H9 (cell line): ENCODE measurements at regions not wholly inside any gene's neighbourhood (a gene's known extent, or its start where the extent isn't known, plus 50 kb on each side); places are given as distances from the start of the nearest gene placed in this dataset.

ENCODE experiments used
- DNase-seq: peaks from one replicate; pipeline ENCODE4 v3.0.0-alpha.2; 2017
- H2AFZ ChIP-seq: one replicate; pipeline ENCODE4 v1.6.1; 2013; ENCODE audit warnings: mild to moderate bottlenecking, low read length, control low read depth, moderate library complexity
- H2AK5ac ChIP-seq: 2 replicates; pipeline ENCODE4 v1.6.1; 2013; ENCODE audit warnings: low read length, control low read depth, mixed read lengths; ENCODE audit not compliant: insufficient read length
- H2BK120ac ChIP-seq: one replicate; pipeline ENCODE4 v1.6.1; 2013; ENCODE audit warnings: low read depth, mild to moderate bottlenecking, low read length, control low read depth, inconsistent platforms; ENCODE audit not compliant: poor library complexity, severe bottlenecking
- H2BK12ac ChIP-seq: 2 replicates; pipeline ENCODE4 v1.6.1; 2013; ENCODE audit warnings: low read length, control low read depth, mixed read lengths, low read depth; ENCODE audit not compliant: insufficient read length
- H2BK15ac ChIP-seq: 2 replicates; pipeline ENCODE4 v1.6.1; 2013; ENCODE audit warnings: low read depth, low read length, control low read depth
- H2BK20ac ChIP-seq: one replicate; pipeline ENCODE4 v1.6.1; 2013; ENCODE audit warnings: low read depth, mild to moderate bottlenecking, low read length, control low read depth, inconsistent platforms; ENCODE audit not compliant: poor library complexity, severe bottlenecking
- H2BK5ac ChIP-seq: 2 replicates; pipeline ENCODE4 v1.6.1; 2013; ENCODE audit warnings: low read length, control low read depth, mixed read lengths; ENCODE audit not compliant: insufficient read length
- H3K14ac ChIP-seq: 2 replicates; pipeline ENCODE4 v1.6.1; 2013; ENCODE audit warnings: low read length, control low read depth; ENCODE audit not compliant: insufficient read depth
- H3K18ac ChIP-seq: 2 replicates; pipeline ENCODE4 v1.6.1; 2013; ENCODE audit warnings: low read depth, mild to moderate bottlenecking, mixed read lengths, low read length, control low read depth; ENCODE audit not compliant: insufficient read length
- H3K23ac ChIP-seq: 2 replicates; pipeline ENCODE4 v1.6.1; 2013; ENCODE audit warnings: low read length, control low read depth, mixed read lengths, low read depth; ENCODE audit not compliant: insufficient read length
- H3K23me2 ChIP-seq: 2 replicates; pipeline ENCODE4 v1.6.1; 2013; ENCODE audit warnings: low read depth, mild to moderate bottlenecking, mixed read lengths, low read length, control low read depth; ENCODE audit not compliant: insufficient read length, poor library complexity, severe bottlenecking
- H3K27ac ChIP-seq: 2 replicates; pipeline ENCODE4 v1.5.1; 2013; ENCODE audit warnings: low read length, control low read depth, mixed read lengths, low read depth; ENCODE audit not compliant: insufficient read length
- H3K27me3 ChIP-seq: 2 replicates; pipeline ENCODE4 v1.6.1; 2013; ENCODE audit warnings: low read length, control low read depth, inconsistent platforms; ENCODE audit not compliant: insufficient read depth
- H3K4ac ChIP-seq: 2 replicates; pipeline ENCODE4 v1.6.1; 2013; ENCODE audit warnings: low read depth, mild to moderate bottlenecking, control low read depth, inconsistent platforms, low read length, moderate library complexity
- H3K4me1 ChIP-seq: 2 replicates; pipeline ENCODE4 v1.6.1; 2013; ENCODE audit warnings: low read length, control low read depth, inconsistent platforms; ENCODE audit not compliant: insufficient read depth
- H3K4me2 ChIP-seq: 2 replicates; pipeline ENCODE4 v1.6.1; 2013; ENCODE audit warnings: low read length, control low read depth, mixed read lengths; ENCODE audit not compliant: insufficient read length, insufficient read depth
- H3K56ac ChIP-seq: 2 replicates; pipeline ENCODE4 v1.6.1; 2013; ENCODE audit warnings: low read depth, mild to moderate bottlenecking, mixed read lengths, low read length, control low read depth; ENCODE audit not compliant: insufficient read length
- H3K79me1 ChIP-seq: 2 replicates; pipeline ENCODE4 v1.6.1; 2013; ENCODE audit warnings: low read depth, mild to moderate bottlenecking, moderate library complexity, low read length, control low read depth, inconsistent platforms; ENCODE audit not compliant: insufficient read depth, poor library complexity, severe bottlenecking
- H3K79me2 ChIP-seq: 2 replicates; pipeline ENCODE4 v1.6.1; 2013; ENCODE audit warnings: low read length, control low read depth, inconsistent platforms; ENCODE audit not compliant: insufficient read depth
- H3K9ac ChIP-seq: 2 replicates; pipeline ENCODE4 v1.6.1; 2013; ENCODE audit warnings: low read length, control low read depth, mixed read lengths; ENCODE audit not compliant: insufficient read length; ENCODE audit errors: extremely low read depth
- H3K9me3 ChIP-seq: one replicate; pipeline ENCODE4 v1.6.1; 2013; ENCODE audit warnings: low read depth, low read length, inconsistent platforms; ENCODE audit not compliant: control insufficient read depth
- H3T11ph ChIP-seq: one replicate; pipeline ENCODE4 v1.6.1; 2013; ENCODE audit warnings: mild to moderate bottlenecking, low read length, control low read depth, inconsistent platforms
- H4K20me1 ChIP-seq: one replicate; pipeline ENCODE4 v1.6.1; 2013; ENCODE audit not compliant: control insufficient read depth, insufficient read length, insufficient read depth
- H4K5ac ChIP-seq: 2 replicates; pipeline ENCODE4 v1.6.1; 2013; ENCODE audit warnings: low read depth, mild to moderate bottlenecking, mixed read lengths, low read length, control low read depth; ENCODE audit not compliant: insufficient read length
- H4K8ac ChIP-seq: replicated peaks from 2 replicates; pipeline ENCODE4 v1.6.1; 2013; ENCODE audit warnings: low read length, control low read depth, mixed read lengths, low read depth; ENCODE audit not compliant: insufficient read length
- H4K91ac ChIP-seq: 2 replicates; pipeline ENCODE4 v1.6.1; 2013; ENCODE audit warnings: low read depth, mild to moderate bottlenecking, moderate library complexity, mixed read lengths, low read length, control low read depth; ENCODE audit not compliant: insufficient read length
- H3K27ac Mint-ChIP-seq, 3 experiments: 2 replicates in 2 of 3; 3 replicates in 1 of 3; pipeline ENCODE4 v1.8.0; 2020 to 2021; ENCODE audit warnings: mixed read lengths in 3 of 3, mild to moderate bottlenecking in 1 of 3, moderate library complexity in 1 of 3
- H3K27me3 Mint-ChIP-seq: 2 replicates; pipeline ENCODE4 v1.8.0; 2021; ENCODE audit warnings: low read depth, mild to moderate bottlenecking, moderate library complexity, mixed read lengths
- H3K36me3 Mint-ChIP-seq, 3 experiments: 2 replicates in 2 of 3; 3 replicates in 1 of 3; pipeline ENCODE4 v1.8.0; 2020 to 2021; ENCODE audit warnings: low read depth in 3 of 3, mixed read lengths in 3 of 3; ENCODE audit not compliant: insufficient read depth in 1 of 3
- H3K4me1 Mint-ChIP-seq, 2 experiments: 2 replicates each; pipeline ENCODE4 v1.8.0; 2020; ENCODE audit warnings: mixed read lengths in 2 of 2
- H3K4me3 Mint-ChIP-seq, 2 experiments: 2 replicates in 1 of 2; 3 replicates in 1 of 2; pipeline ENCODE4 v1.8.0; 2020 to 2021; ENCODE audit warnings: mild to moderate bottlenecking in 2 of 2, mixed read lengths in 2 of 2, moderate library complexity in 1 of 2
- H3K9me3 Mint-ChIP-seq, 2 experiments: 2 replicates in 1 of 2; 3 replicates in 1 of 2; pipeline ENCODE4 v1.8.0; 2020; ENCODE audit warnings: mild to moderate bottlenecking in 2 of 2, mixed read lengths in 2 of 2, moderate library complexity in 1 of 2
- CTCF ChIP-seq: fragments of 200-600 bp; sonication (generic); conservative IDR thresholded peaks from 3 replicates; pipeline ENCODE4 v1.8.0; 2021; ENCODE audit warnings: antibody characterized with exemption, mild to moderate bottlenecking
- WGBS: extraction: QIAGEN DNeasy Blood & Tissue Kit; methylation state at CpG from one replicate; pipeline ENCODE4 v1.1.7; 2013; ENCODE audit warnings: missing lambda C conversion rate, low lambda C conversion rate, mixed read lengths; ENCODE audit not compliant: insufficient read length; ENCODE audit errors: extremely low coverage; 5-methylcytosine and 5-hydroxymethylcytosine counted together

GRCh38 chr5:126124706-126125345 lies 298.4 kb upstream of the GRAMD2B start:
- H3K27me3 Mint-ChIP-seq: no peaks in the 10 kb centered on the region

More at GRCh38 chr5:126124706-126125345, 298.4 kb upstream of the GRAMD2B start:
- no peak overlapping the region for H2BK20ac ChIP-seq
- no peak overlapping the region for H3T11ph ChIP-seq
- Mint-ChIP-seq H3K27ac (peak overlapping the region; percentile 1 to 84 (median 30); a peak in 4 of 7 replicates), H3K4me1 (peaks cover 42 to 45% of the 10 kb centered on the region in 2 experiments), H3K36me3 (no peaks in the 10 kb centered on the region; a peak in 1 of 7 replicates), H3K4me3 (no peak overlapping the region; a peak in 1 of 5 replicates), H3K9me3 (no peaks in the 10 kb centered on the region)
- no peak overlapping the region for H3K9ac ChIP-seq
- no peak overlapping the region for H3K18ac ChIP-seq
- H4K91ac ChIP-seq: no peak overlapping the region
- H3K27ac ChIP-seq: no peak overlapping the region
- H2BK5ac ChIP-seq: no peak overlapping the region
- peaks cover 11% of the 10 kb centered on the region; the same call in 1 of the 2 replicates for H3K4me1 ChIP-seq
- H3K27me3 ChIP-seq: no peaks in the 10 kb centered on the region
- no peaks in the 10 kb centered on the region for H3K79me1 ChIP-seq
- H3K4me2 ChIP-seq: no peak overlapping the region
- no peak overlapping the region for H2AFZ ChIP-seq
- no peak overlapping the region for H3K56ac ChIP-seq
- no peaks in the 10 kb centered on the region for H4K20me1 ChIP-seq
- H4K5ac ChIP-seq: no peak overlapping the region
- no peak overlapping the region for H2BK15ac ChIP-seq
- H3K23ac ChIP-seq: no peak overlapping the region
- no CpG with 5 or more reads among the region's 4 CpGs for WGBS
- H2BK12ac ChIP-seq: no peak overlapping the region
- no peak overlapping the region for H2BK120ac ChIP-seq
- H3K14ac ChIP-seq: no peak overlapping the region
- no peaks in the 10 kb centered on the region for H3K9me3 ChIP-seq
- H3K79me2 ChIP-seq: no peaks in the 10 kb centered on the region
- no peak for TF ChIP-seq CTCF
- no peaks in the 10 kb centered on the region for H3K23me2 ChIP-seq
- H4K8ac ChIP-seq: no peak overlapping the region
- no peak overlapping the region for H2AK5ac ChIP-seq
- DNase-seq: no peak
- no peak overlapping the region for H3K4ac ChIP-seq
